Astrocyte of the spinal cord (primary cell): ENCODE measurements at regions not wholly inside any gene's neighbourhood (a gene's known extent, or its start where the extent isn't known, plus 50 kb on each side); places are given as distances from the start of the nearest gene placed in this dataset.

Experiments used
- DNase-seq: peaks from one replicate; pipeline ENCODE4 v3.0.0; 2011; ENCODE audit warnings: low read depth, low spot score
- H3K4me3 ChIP-seq: 2 replicates; pipeline ENCODE4 v1.5.1; 2011; ENCODE audit warnings: low read depth, mild to moderate bottlenecking, low read length, moderate library complexity
- CTCF ChIP-seq: IDR thresholded peaks from 2 replicates; pipeline ENCODE4 v1.5.1; 2012; ENCODE audit warnings: low read depth, mild to moderate bottlenecking, low read length, inconsistent platforms
- in situ Hi-C: cut with HindIII; loops from 2 replicates; pipeline ENCODE4 v1.10.0; 2017; ENCODE audit warnings: low sequenced_read_pairs

DNA sequence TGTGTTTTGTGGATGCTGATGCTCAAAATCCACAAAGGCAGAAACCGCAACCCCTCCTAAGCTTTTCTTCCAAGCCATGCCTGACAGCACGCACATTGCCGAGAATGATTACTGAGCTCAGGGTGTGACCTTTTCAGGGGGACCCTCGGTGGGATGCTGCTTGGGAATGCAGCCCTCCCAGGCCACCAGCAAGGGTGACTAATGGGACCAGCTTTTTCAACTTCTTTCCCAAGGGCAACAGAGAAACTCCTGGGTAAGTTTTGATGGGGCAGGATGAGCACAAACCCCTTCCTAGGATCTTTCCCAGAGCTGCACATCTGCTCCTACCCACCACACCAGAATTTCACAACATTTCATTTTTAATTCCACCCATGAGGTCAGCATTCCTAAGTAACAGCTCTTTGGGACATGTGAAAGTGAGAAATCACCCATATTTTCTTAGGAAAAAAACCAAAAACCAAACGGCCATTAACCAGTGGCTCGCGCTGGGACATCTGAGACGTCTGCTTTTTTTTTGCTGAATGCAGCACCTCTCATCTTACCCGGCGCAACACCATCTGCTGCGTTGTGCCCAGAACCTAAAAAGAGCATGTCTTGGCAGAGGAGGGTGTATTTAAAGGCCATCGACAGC lies 119.0 kb downstream of the ARL4C start:
- TF ChIP-seq CTCF: no peak
- peak overlapping the region; percentile 1 for H3K4me3 ChIP-seq
- DNase-seq: peak; percentile 92
- in situ Hi-C loops: no loop called here

- DNase-seq: no peak
- in situ Hi-C loops: no loop called here
- no peak overlapping the region for H3K4me3 ChIP-seq
- no peak for TF ChIP-seq CTCF
These were observed 120.7 kb downstream of the ARL4C start for GRCh38 chr2:234376229-234376628.

- H3K4me3 ChIP-seq: no peak overlapping the region
- TF ChIP-seq CTCF: no peak
- DNase-seq: no peak
- in situ Hi-C loops: no loop called here
These were observed 121.6 kb downstream of the ARL4C start for GRCh38 chr2:234375176-234375880.

DNA sequence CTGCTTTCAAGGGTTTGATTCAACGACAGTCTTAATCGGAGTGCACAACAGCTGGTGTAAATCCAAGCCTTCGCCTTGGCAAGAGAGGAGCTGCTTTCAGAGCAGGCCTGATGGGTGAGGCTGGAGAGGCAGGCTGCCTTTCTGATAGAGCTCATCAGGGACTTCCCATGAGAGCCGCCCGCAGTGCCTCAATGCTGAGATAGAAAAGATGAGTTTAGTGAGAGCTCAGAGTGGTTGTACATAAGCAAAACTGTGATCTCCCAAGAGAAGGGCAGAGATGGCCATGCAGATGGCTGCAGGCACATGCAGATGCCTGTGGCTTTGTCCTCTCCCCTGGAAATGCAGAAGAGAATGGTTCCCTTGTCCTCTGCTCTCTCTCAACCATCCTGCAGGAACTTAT lies 122.1 kb downstream of the ARL4C start:
- no peak overlapping the region for H3K4me3 ChIP-seq
- TF ChIP-seq CTCF: no peak
- no peak for DNase-seq
- in situ Hi-C loops: no loop called here

GRCh38 chr2:234374150-234374508 lies 122.8 kb downstream of the ARL4C start:
- no peak overlapping the region for H3K4me3 ChIP-seq
- DNase-seq: no peak
- no peak for TF ChIP-seq CTCF
- in situ Hi-C loops: no loop called here

- in situ Hi-C loops: no loop called here
- DNase-seq: no peak
- TF ChIP-seq CTCF: no peak
- H3K4me3 ChIP-seq: no peak overlapping the region
These were observed 123.3 kb downstream of the ARL4C start for GRCh38 chr2:234373481-234374149.
